Esophagus (tissue), 2 donors: ENCODE measurements at regions not wholly inside any gene's neighbourhood (a gene's known extent, or its start where the extent isn't known, plus 50 kb on each side); places are given as distances from the start of the nearest gene placed in this dataset.

Experiments
- H3K27ac ChIP-seq, 2 donors: one replicate each; pipeline ENCODE4 v1.5.1; 2013; ENCODE audit warnings: low read depth in 2 of 2, mild to moderate bottlenecking in 2 of 2, inconsistent platforms in 1 of 2, low read length in 1 of 2, moderate library complexity in 1 of 2
- H3K27me3 ChIP-seq, 2 donors: one replicate each; pipeline ENCODE4 v1.6.1; 2013; ENCODE audit warnings: low read length in 2 of 2, control low read depth in 1 of 2, mild to moderate bottlenecking in 1 of 2; ENCODE audit not compliant: insufficient read depth in 2 of 2, control insufficient read depth in 1 of 2
- H3K36me3 ChIP-seq, 2 donors: one replicate each; pipeline ENCODE4 v1.6.1; 2013; ENCODE audit warnings: low read length in 1 of 2; ENCODE audit not compliant: control insufficient read depth in 2 of 2, insufficient read depth in 2 of 2
- H3K4me1 ChIP-seq, 2 donors: one replicate each; pipeline ENCODE4 v1.6.1; 2013; ENCODE audit warnings: low read length in 1 of 2; ENCODE audit not compliant: control insufficient read depth in 2 of 2, insufficient read depth in 2 of 2
- H3K4me3 ChIP-seq, 2 donors: one replicate each; pipeline ENCODE4 v1.5.1; 2013; ENCODE audit warnings: low read length in 2 of 2, mild to moderate bottlenecking in 2 of 2, low read depth in 1 of 2, moderate library complexity in 1 of 2
- H3K9me3 ChIP-seq, 2 donors: one replicate each; pipeline ENCODE4 v1.6.1; 2013; ENCODE audit warnings: mild to moderate bottlenecking in 2 of 2, low read depth in 1 of 2, low read length in 1 of 2, moderate library complexity in 1 of 2; ENCODE audit not compliant: control insufficient read depth in 2 of 2, insufficient read depth in 1 of 2
- WGBS, 2 donors: extraction: QIAGEN DNeasy Blood & Tissue Kit; methylation state at CpG; one replicate each; pipeline ENCODE4 v1.1.7; 2013; 5-methylcytosine and 5-hydroxymethylcytosine counted together
- donor health status: healthy with polysubstance abuse.
- donor health status: Bipolar disorder and iron deficiency.

DNA sequence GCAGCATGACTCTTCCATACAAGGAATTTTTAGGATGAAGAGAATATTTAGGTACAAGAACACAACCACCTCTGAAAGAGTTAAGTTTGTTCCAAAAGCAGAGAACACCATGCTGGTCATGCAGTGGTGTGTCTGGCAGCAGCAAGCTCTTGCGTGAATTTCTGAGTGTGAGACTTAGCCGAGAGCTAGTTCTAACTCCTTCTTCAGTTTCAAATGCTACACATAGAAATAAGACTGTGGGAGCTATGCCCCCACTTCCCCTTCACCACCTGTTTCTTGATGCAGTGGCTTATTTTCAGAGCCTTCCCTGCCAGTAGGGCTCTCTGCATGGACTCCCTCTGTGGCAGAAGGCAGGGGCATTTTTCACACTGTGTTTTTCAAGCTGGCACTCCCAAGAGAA lies 122.9 kb upstream of the ZNF366 start:
- Histone ChIP-seq H3K4me1 (no peaks in the 10 kb centered on the region), H3K4me3 (no peak overlapping the region), H3K27ac (no peak overlapping the region), H3K9me3 (no peaks in the 10 kb centered on the region), H3K27me3 (no peaks in the 10 kb centered on the region), H3K36me3 (no peaks in the 10 kb centered on the region)
- 94 to 95% methylated on average over 2 of the region's 2 CpGs for WGBS, 2 donors

DNA sequence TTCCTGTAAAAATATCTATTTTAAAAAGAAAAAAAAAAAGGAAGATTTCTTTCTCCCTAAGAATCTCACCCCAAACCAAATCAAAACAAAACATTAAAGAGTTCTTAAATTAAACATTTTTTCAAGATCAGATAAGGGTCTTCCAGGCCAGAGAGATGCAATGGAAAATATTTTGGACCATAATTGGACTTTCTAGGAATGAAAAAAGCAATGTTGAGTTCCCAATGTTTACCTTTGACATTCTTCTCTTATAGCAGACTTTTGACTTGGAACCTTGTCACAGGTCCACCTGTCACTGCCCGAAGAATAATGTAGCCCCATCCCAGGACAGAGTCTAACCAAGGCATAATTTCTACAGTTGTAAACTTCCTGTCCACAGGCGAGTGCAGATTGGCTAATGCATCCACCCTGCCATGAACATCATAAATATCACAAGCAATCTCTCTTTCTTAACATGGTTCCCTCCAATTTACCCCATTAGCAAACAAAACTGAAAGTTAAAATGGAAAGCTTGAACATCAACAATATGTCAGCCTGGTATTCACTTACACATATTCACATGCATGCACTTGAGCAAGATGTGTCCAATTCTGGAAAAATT lies 121.7 kb upstream of the ZNF366 start:
- Histone ChIP-seq H3K4me3 (no peak overlapping the region), H3K36me3 (no peaks in the 10 kb centered on the region), H3K9me3 (no peaks in the 10 kb centered on the region), H3K27me3 (no peaks in the 10 kb centered on the region), H3K27ac (no peak overlapping the region), H3K4me1 (no peaks in the 10 kb centered on the region)
- 72 to 77% methylated on average over 2 of the region's 2 CpGs for WGBS, 2 donors

DNA sequence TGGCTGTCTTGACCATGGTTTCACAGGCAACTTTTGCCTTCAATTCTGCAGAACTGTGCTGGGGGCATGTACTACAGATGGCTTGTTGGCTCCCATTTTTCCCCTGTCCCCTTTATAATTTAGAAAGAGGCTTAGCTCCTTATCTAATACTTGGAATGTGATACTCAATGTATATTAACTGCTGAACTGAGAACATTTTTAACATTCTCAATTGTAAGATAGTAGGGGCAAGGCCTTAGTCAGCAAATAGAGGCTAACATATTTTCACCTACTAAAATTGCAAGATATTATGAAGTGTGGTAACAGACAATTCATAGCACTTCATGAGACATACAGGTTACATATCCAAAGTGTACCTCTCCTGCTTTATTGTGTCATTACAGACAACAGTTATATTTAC lies 118.1 kb upstream of the ZNF366 start:
- no peaks in the 10 kb centered on the region for H3K27me3 ChIP-seq
- no peak overlapping the region for H3K27ac ChIP-seq
- H3K4me3 ChIP-seq: no peak overlapping the region
- no peaks in the 10 kb centered on the region for H3K36me3 ChIP-seq
- H3K9me3 ChIP-seq: no peaks in the 10 kb centered on the region
- no peaks in the 10 kb centered on the region for H3K4me1 ChIP-seq

DNA sequence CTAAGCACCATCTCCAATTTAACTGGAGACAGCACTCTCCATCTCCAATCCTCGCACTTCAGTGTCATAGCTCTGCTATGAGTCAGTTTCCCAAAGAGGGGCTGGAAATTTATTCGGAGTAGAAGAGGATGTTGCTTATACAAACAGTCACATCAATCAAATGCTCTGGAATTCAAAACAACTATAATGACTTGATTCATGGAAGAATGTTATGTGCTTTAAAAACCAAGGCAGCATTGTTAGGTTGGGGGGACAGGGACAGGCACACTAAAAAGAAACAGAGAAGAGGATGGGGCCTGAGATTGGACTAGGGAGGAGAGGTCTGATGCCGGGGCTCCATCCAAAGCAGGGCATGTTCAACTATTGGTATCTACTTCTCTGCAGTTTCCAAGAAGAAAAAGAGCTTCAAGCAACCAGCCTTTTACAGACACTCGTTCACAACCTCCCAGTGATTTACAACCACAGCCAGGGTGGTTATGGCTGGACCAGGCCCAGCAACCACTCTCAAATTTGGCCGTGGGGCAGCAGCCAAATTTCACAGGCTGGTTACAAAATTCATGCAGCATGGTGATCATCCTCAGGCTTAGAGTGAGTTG lies 117.5 kb upstream of the ZNF366 start:
- no peak overlapping the region for H3K4me3 ChIP-seq
- H3K27me3 ChIP-seq: no peaks in the 10 kb centered on the region
- no peaks in the 10 kb centered on the region for H3K9me3 ChIP-seq
- no peaks in the 10 kb centered on the region for H3K36me3 ChIP-seq
- H3K4me1 ChIP-seq: no peaks in the 10 kb centered on the region
- H3K27ac ChIP-seq: no peak overlapping the region
- WGBS, 2 donors: 41 to 51% methylated on average over 5 of the region's 5 CpGs

DNA sequence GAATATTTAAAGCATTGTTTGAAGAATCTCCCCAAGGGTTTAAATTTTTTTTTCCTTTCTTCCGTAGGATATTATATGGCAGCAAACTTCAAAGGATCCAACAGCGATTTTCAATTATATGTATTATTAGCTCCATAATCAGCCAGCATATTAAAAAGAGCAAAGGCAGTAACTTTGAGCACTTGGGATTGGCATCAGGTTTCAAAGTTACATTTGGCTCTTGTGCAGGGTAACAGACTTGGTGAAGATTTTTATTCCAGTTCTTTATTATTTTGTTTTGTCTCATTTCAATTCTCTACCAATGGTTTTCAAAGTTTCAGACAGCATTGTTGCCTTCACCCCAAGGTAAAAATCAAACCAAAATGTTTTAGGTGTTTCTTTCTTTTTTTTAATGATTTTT lies 116.7 kb upstream of the ZNF366 start:
- no peaks in the 10 kb centered on the region for H3K4me1 ChIP-seq
- no peaks in the 10 kb centered on the region for H3K9me3 ChIP-seq
- H3K27me3 ChIP-seq: no peaks in the 10 kb centered on the region
- 75 to 85% methylated on average over 2 of the region's 2 CpGs for WGBS, 2 donors
- H3K27ac ChIP-seq: no peak overlapping the region
- peaks cover 0 to 2% of the 10 kb centered on the region in 2 donors for H3K36me3 ChIP-seq
- H3K4me3 ChIP-seq: no peak overlapping the region

DNA sequence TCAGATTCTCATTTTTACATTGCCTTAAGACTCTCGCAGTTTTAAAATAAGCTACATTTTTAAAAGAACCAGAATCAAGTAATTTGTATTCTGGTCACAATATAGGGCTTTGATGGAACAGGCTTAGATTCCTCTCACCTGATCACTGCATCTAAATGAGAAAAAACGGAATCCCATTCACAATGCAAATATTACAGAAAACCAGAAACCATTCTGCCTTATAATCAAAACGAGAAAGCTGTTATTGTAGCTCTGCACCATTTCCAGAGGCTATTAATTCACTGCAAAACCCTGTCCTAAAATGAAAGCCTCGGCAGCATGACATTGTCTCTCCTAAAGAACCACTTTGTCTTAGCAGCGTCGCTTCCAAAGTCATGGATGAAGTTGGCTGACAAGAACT lies 116.1 kb upstream of the ZNF366 start:
- Histone ChIP-seq H3K9me3 (no peaks in the 10 kb centered on the region), H3K4me1 (no peaks in the 10 kb centered on the region), H3K27me3 (no peaks in the 10 kb centered on the region), H3K4me3 (no peak overlapping the region), H3K36me3 (peaks cover 0 to 2% of the 10 kb centered on the region in 2 donors), H3K27ac (no peak overlapping the region)
- WGBS, 2 donors: 80 to 84% methylated on average over 6 of the region's 6 CpGs

DNA sequence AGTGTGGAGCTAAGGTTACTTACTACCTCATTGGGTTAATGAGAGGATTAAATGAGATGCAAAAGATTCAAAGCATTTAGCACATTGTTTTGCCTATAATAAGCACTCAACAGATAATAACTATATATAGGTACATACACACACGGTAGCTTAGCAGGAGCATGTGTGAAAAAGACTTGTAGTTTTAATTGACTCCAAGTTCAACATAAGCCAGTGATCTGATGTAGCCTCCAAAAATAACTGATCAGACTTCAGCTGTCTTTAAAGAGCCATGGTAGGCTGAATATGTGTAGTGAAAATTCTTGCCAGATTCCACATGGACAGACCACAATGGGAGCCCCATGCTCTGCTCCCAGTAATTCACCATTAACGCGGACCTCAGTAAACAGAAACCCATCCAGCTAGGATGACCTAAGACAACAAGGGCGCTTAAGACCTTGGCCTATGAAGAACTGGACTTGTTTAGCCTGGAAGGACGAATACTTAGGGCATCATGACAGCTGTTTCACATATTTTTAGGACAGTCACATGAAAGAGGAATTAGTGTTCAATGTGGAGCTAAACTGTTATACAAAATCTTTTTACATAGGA lies 115.1 kb upstream of the ZNF366 start:
- Histone ChIP-seq H3K4me3 (no peak overlapping the region), H3K4me1 (no peaks in the 10 kb centered on the region), H3K27me3 (no peaks in the 10 kb centered on the region), H3K9me3 (no peaks in the 10 kb centered on the region), H3K27ac (no peak overlapping the region), H3K36me3 (peaks cover 0 to 2% of the 10 kb centered on the region in 2 donors)
- 69 to 79% methylated on average over 5 of the region's 5 CpGs for WGBS, 2 donors

DNA sequence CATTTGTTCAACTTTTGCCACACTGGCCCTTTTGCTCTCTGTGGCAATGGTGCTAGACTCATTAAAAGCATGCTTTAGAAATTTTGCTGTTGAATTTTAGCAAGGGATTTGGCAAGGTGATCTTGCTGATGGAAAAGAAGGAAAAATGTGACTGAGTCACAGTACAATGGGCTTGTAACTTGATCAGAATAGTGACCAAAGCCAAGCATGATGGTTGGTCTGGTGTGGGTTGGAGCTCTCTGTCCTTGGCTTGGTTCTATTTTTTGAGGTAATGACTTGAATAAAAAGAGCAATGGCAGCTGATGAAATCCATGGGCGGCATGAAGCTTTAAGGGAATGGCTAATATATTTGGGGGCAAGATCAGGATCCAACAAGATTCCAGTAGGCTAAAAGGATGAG lies 114.4 kb upstream of the ZNF366 start:
- Histone ChIP-seq H3K36me3 (peaks cover 0 to 2% of the 10 kb centered on the region in 2 donors), H3K27me3 (no peaks in the 10 kb centered on the region), H3K4me3 (no peak overlapping the region), H3K4me1 (no peaks in the 10 kb centered on the region), H3K27ac (no peak overlapping the region), H3K9me3 (no peaks in the 10 kb centered on the region)
- 88 to 96% methylated on average over 1 of the region's 1 CpG for WGBS, 2 donors

DNA sequence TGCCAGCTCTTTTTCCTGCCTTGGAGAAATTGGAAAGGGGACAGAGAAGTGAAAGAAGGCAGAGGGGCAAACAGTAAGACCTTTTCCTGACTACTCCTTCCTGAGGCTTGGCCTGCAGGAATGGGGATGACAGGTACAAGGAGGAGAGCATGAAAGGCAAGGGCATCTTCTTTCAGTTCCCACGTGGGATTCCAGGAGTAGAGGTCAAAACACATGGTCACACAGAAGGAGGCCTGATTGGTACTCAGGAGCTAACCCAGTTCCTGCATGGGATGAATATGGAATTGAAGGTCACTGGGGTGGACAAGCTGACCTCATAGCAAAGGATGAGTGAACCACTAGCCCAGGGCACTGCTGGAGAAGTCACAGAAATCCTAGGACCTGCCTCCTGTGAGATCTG lies 112.5 kb upstream of the ZNF366 start:
- Histone ChIP-seq H3K4me1 (no peaks in the 10 kb centered on the region), H3K9me3 (no peaks in the 10 kb centered on the region), H3K27ac (no peak overlapping the region), H3K27me3 (no peaks in the 10 kb centered on the region), H3K36me3 (peaks cover 0 to 2% of the 10 kb centered on the region in 2 donors), H3K4me3 (no peak overlapping the region)
- 63 to 84% methylated on average over 1 of the region's 1 CpG for WGBS, 2 donors

DNA sequence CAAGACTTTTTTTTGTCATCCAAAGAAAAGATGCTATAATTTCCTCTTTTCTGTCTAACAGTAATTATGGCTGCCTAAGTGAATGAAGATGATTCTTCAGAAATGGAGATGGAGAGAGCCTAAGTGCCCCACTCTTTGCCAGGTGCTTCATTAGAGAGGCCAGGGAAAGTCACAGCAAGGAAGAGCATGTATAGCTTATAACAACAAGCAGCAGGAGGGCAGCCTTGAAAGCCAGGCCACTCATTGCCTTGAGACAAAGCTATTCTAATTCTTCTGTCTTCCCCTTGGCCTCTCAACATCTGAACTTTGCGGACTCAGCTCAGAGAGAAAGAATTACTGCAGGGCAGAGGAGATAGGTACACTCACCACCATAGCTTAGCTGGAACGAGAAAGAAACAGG lies 112.0 kb upstream of the ZNF366 start:
- H3K9me3 ChIP-seq: no peaks in the 10 kb centered on the region
- no peak overlapping the region for H3K4me3 ChIP-seq
- peaks cover 0 to 2% of the 10 kb centered on the region in 2 donors for H3K36me3 ChIP-seq
- H3K27me3 ChIP-seq: no peaks in the 10 kb centered on the region
- WGBS, 2 donors: 92 to 94% methylated on average over 2 of the region's 2 CpGs
- H3K27ac ChIP-seq: no peak overlapping the region
- H3K4me1 ChIP-seq: no peaks in the 10 kb centered on the region
